GM18511 (cell line): ENCODE measurements at regions not wholly inside any gene's neighbourhood (a gene's known extent, or its start where the extent isn't known, plus 50 kb on each side); places are given as distances from the start of the nearest gene placed in this dataset.
A peak's percentile ranks its signal among the peaks of the same experiment; 100 is the strongest.
"Not testable (repeated sequence)": the region's sequence is repeated elsewhere in the genome, so short reads cannot be mapped to it uniquely, and the experiment has no call there.

Experiments
- ATAC-seq: cut with Tn5 transposase; IDR thresholded peaks from one replicate; pipeline ENCODE4 v1.9.1; 2021; ENCODE audit warnings: mild to moderate bottlenecking, moderate library complexity; ENCODE audit not compliant: unreplicated experiment

DNA sequence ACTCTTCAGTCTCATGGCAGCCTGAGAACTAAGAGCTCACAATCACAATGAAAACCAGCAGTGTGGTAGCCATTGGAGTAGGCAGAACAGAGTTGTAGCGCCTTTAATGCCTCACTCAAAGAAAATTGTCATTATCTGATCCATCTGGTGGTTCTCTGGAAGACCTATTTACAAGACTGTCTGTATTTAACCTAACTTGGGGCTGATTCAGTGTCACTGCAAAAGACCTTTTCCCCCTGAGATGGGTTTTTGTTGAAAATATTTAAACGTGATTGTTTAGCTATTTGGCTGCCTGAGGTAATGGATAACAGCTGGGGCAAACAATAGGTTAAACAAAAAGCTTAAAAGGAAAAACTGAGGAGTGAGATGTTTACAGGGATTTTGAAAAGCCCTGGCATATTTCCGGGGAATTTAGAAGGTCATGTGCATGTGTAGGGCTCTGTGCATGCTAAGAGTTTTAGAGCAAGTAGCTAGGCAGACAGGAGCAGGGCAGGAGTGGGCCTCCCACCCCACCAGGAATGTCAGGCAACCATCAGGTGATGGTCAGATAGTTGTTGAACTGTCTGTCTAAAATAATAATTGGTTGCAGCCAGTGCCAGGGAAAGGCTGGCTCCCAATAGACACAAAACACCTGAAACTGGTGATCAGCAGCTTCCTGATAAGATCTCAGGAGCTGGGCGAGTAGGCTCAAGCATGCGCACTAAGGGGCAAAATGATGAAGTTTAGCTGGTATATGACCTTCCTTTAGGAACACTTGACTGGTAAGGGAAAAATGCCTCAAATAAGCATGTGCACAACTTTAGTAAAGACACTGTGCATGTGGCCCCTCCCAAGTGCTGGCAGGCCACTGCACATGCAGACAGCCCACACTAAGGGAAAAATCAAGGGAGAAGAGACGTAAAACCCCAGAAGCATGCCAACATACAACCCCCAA is 70.8 kb upstream of the AKIRIN2 start:
- no peak for ATAC-seq

DNA sequence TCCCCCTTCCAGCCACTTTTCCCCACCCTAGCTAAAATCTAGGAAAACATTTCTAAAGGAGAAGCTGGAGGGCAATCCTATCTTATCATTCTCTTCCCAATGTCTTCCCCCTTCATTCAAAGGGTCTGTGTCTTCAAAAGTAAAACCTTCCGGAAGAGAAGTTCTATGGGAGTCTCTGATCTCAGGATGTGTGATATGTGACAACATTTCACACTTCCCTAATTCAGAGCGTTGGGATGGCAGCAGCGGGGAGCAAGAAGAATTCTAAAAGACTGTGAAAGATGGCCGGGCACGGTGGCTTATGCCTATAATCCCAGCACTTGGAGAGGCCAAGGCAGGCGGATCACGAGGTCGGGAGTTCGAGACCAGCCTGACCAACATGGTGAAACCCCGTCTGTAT is 65.4 kb upstream of the AKIRIN2 start:
- no peak for ATAC-seq

DNA sequence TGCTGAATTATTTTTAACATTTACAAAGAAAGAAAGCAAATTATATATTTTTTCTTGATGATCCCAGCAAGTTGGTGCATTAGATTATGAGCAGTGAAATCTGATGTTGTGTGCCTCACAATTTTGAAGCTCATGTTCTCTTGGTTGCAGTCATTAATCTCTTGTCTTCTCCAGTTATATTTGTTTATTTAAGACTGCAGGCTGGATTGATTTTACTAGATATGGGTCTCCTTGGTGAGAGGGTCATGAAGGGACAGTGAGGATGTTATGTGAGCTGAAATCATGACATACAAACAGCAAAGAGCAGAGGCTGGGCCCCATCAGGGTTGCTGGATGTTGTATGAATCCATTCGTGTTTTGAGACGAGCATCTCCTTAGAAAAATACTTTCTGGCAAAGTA is 64.2 kb upstream of the AKIRIN2 start:
- ATAC-seq = no peak

DNA sequence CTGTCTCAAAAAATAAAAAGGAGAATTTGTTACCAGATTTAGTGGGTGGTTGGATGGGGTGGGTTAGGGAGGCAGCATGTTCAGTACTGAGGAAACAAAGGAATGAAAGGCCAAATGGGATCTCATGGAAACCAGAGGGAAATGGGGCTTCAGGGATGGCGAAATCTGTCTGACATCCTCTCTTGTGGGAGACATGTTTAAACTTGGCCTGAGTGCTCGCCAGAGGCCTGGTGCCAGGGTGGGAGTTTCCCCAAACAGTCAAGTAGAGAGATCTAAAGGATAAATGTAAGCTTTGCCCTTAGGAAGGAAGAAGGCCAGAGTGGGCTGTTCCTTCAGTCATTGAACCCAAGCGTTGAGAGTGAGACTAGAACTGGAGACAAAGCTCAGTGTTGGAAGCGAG is 61.9 kb upstream of the AKIRIN2 start:
- ATAC-seq = no peak

DNA sequence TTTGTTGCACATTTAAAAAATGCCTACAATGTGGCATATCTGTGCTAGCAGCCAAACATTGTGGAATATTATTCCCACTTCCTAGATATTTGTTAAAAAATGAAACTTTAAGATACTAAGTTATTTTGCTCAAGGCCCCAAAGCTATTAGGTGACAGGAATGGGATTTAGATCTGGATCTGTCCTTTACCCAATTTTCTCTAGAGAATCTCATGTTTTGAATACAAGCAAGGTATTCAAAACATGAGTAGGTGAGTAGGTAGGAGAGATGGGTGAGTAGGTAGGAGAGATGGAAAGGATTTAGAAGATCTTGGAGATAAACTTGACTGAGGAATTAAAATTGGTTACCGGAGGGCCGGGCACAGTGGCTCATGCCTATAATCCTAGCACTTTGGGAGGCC is 61.2 kb upstream of the AKIRIN2 start:
- no peak for ATAC-seq

DNA sequence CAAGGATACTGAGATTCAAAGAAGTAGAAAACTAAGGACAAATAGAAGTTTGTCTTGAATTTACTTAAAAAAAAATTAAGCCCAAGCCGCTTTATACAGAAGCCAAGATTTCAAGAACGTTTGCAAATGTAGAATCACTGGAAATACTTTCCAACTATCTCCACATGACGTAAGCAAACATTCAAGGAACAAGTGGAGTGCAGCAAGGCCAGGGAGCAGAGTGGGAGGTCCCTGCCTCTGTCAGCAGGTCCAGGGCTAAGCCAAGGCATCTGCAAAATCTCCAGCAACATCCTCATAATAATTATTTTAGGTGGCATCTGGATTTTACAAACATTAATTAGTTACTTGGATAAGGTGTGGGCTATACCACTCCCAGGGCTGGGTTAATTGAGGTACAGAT is 60.1 kb upstream of the AKIRIN2 start:
- ATAC-seq = no peak

DNA sequence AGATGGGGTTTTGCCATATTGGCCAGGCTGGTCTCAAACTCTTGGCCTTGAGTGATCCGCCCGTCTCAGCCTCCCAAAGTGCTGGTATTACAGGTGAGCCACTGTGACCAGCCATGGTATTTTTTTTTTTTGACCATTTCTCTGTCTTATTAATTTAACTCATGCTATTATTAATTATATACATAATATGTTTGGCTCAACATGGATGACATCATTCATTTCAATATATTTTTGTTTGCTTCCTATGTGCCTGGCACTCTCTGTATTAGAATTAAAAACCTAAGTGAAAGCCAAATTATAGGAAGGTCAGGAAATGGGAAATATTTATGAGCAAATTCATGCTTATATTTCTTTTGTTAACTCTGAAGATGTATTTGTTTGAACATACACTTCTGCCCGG is 55.8 kb upstream of the AKIRIN2 start:
- no peak for ATAC-seq

DNA sequence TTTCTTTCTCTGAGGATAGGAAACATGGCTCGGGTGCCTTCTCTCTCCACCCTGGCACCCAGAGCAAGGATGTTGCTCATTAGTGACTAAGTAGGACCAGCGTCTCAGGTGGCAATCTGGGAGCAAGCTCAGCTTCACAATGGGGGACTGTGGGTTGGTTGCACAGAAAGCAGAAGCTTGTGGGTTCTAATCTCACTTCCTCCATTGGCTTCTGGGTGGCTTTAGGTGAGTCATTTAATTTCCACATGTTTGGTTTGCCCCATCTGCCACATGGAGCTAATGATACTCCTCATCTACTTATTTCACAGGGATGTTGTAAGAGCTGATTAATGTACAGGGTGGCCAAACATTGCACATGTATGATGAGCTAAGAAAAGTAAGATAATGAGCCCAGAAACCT is 54.8 kb upstream of the AKIRIN2 start:
- peak; percentile 95 for ATAC-seq

DNA sequence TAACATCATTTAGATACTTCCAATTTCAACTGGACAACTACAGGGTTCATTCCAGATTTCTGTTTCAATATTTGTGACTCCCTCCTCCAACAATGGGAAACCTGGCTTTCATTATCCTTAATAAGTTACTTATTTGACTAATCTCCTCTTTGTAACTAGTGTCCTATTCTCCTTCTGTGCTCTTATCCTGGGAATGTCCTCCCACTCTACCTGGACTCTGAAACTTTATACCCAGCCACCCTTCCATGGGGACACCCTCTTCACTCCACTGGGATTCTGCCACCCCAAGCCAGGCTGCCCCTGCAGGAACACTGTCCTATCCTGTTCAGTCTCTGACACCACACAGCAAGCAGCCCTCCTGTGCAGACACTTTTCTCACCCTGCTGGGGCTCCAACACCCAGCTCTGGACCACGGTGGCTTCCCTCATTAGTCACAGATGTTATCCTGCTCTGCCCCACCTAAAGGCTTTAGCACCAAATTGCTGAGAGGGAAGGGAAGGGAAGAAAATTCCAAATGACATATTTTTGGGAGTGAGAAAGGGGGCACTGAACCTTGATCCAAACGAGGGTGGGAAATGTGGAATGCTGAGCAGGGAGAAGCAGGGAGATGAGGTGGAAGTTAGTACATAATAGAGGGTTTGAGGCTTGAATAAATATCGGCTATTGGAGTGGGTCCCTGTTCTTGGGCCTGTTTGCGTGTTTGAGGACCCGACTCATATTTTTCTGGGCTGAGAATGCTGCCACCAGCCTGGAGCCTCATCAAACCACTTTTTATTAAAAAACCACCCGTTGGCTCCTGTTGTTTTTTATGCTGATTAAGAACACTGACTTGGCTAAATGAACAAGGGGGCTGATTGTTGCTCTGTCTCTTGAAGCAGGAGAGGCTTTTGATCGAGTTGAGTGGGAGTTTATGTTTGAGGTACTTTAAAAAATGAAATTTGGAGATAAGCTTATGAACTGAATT is 54.0 kb upstream of the AKIRIN2 start:
- ATAC-seq = no peak

DNA sequence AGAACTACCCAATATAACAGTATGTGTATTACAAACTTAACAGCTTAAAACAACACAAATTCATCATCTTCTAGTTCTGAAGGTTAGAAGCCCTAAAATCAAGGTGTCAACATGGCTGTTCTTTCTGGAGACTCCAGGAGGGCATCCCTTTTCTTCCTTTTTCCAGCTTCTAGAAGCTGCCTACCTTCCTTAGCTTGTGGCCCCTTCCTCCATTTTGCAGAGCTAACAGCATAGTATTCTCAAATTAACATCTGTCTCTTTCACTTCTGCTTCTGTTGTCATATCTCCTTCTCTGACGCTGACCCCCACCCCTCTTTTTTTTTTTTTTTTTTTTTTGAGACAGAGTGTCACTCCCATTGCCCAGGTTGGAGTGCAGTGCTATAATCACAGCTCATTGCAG is 52.8 kb upstream of the AKIRIN2 start:
- ATAC-seq = no peak

DNA sequence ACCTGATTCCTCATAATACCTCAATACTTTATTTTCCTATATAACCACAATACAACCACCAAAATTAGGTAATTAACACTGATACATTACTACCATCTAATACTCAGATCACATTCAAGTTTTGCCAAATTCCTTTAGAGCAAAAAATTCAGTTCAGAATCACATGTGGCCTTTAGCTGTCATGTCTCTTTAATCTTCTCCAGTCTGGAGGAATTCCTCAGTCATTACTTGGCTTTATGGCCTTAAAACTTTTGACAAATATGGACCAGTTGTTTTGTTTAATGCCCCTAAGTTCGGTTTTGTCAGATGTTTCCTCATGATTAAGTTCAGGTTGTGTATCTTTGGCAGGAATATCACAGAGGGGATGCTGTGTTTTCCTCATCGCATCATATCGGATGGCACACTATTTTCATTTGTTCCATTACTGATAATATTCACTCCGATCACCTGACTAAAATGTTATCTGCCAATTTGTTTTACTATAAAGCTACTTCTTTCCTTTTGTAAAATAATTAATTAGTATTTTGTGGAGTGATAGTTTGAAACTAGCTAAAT is 51.2 kb upstream of the AKIRIN2 start:
- no peak for ATAC-seq

DNA sequence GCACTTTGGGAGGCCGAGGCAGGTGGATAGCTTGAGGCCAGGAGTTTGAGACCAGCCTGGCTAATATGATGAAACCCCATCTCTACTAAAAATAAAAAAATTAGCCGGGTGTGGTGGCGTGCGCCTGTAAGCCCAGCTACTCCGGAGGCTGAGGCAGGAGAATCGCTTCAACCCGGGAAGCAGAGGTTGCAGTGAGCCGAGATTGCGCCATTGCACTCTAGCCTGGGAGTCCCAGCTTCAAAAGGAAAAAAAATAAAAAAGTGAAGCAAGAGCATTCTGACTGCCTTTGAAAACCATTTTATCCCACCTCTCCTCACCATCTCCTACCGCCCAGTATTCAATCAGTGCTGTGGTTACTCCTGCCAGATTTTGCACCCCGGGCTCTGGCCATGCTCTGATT is 50.5 kb upstream of the AKIRIN2 start:
- ATAC-seq = not testable (repeated sequence)
